ENCODE measurements at regions not wholly inside any gene's neighbourhood (a gene's known extent, or its start where the extent isn't known, plus 50 kb on each side); places are given as distances from the start of the nearest gene placed in this dataset.

DNA sequence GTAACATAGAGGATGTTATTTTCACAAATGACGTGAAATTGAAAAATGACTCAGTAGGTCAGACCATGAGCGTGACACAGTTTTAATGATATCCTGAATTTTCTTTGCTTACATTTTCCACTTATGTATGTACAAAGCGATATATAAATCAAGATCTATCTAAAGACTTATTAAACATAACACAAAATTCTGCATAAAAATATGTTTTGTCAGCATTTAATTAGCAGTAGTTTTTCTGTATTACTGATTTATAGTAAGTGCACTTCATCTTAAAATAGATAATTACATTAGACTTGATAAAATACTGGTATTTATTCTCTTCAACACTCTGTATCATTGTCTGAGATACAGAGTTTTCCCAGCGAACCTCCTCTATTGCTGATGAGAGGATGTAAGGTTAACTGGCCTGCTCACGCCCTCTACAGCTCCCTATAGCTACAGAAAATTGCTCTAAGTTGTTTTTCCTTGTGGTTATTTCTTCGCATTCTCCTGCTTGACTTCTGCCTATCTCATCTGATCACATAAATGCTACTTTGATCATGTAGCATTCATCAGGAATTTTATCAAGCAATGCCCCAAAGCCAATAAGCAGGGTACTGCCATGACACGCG, 548.8 kb upstream of the REG3G start:
- Histone ChIP-seq H3K27me3 (ENCODE audit: insufficient read depth, low read length, poor library complexity, severe bottlenecking) (no peaks in the 10 kb centered on the region), H3K36me3 (ENCODE audit: insufficient read depth, low read length) (no peaks in the 10 kb centered on the region), H3K9me2 (replicated peaks; ENCODE audit: low read depth, low read length) (no peaks in the 10 kb centered on the region), H3K9ac (ENCODE audit: low read depth, low read length, poor library complexity, severe bottlenecking) (no peak overlapping the region), H3K9me3 (ENCODE audit: insufficient read depth, low read depth, low read length) (no peaks in the 10 kb centered on the region), H3K79me2 (ENCODE audit: insufficient read depth, low read length) (no peaks in the 10 kb centered on the region), H3K4me3 (ENCODE audit: low read length, poor library complexity, severe bottlenecking) (no peak overlapping the region), H3K4me1 (ENCODE audit: insufficient read depth, low read length, poor library complexity, severe bottlenecking) (no peaks in the 10 kb centered on the region), H2AFZ (ENCODE audit: low read length) (no peak overlapping the region), H3F3A (ENCODE audit: low read depth) (no peaks in the 10 kb centered on the region), H3K4me2 (ENCODE audit: low read depth, low read length, poor library complexity, severe bottlenecking) (no peak overlapping the region), H4K20me1 (ENCODE audit: insufficient read depth, low read length, poor library complexity, severe bottlenecking) (no peaks in the 10 kb centered on the region)
- TF ChIP-seq, protein P1, sequence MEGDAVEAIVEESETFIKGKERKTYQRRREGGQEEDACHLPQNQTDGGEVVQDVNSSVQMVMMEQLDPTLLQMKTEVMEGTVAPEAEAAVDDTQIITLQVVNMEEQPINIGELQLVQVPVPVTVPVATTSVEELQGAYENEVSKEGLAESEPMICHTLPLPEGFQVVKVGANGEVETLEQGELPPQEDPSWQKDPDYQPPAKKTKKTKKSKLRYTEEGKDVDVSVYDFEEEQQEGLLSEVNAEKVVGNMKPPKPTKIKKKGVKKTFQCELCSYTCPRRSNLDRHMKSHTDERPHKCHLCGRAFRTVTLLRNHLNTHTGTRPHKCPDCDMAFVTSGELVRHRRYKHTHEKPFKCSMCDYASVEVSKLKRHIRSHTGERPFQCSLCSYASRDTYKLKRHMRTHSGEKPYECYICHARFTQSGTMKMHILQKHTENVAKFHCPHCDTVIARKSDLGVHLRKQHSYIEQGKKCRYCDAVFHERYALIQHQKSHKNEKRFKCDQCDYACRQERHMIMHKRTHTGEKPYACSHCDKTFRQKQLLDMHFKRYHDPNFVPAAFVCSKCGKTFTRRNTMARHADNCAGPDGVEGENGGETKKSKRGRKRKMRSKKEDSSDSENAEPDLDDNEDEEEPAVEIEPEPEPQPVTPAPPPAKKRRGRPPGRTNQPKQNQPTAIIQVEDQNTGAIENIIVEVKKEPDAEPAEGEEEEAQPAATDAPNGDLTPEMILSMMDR (conservative IDR thresholded peaks at IDR 0.05; ENCODE audit: low read length) = no peak
- TF ChIP-seq EZH2phosphoT487 (IDR thresholded peaks at IDR 0.05; ENCODE audit: borderline replicate concordance) = no peak

GRCh38 chr2:78486565-78486964, 538.9 kb upstream of the REG3G start:
- H4K20me1 ChIP-seq (ENCODE audit: insufficient read depth, low read length, poor library complexity, severe bottlenecking) = no peaks in the 10 kb centered on the region
- H3K27me3 ChIP-seq (ENCODE audit: insufficient read depth, low read length, poor library complexity, severe bottlenecking) = no peaks in the 10 kb centered on the region
- H3K9ac ChIP-seq (ENCODE audit: low read depth, low read length, poor library complexity, severe bottlenecking) = no peak overlapping the region
- H3K4me2 ChIP-seq (ENCODE audit: low read depth, low read length, poor library complexity, severe bottlenecking) = no peak overlapping the region
- H3K4me1 ChIP-seq (ENCODE audit: insufficient read depth, low read length, poor library complexity, severe bottlenecking) = no peaks in the 10 kb centered on the region
- no peaks in the 10 kb centered on the region for H3K9me3 ChIP-seq (ENCODE audit: insufficient read depth, low read depth, low read length)
- H2AFZ ChIP-seq (ENCODE audit: low read length) = no peak overlapping the region
- no peaks in the 10 kb centered on the region for H3K79me2 ChIP-seq (ENCODE audit: insufficient read depth, low read length)
- no peaks in the 10 kb centered on the region for H3F3A ChIP-seq (ENCODE audit: low read depth)
- H3K4me3 ChIP-seq (ENCODE audit: low read length, poor library complexity, severe bottlenecking) = no peak overlapping the region
- H3K36me3 ChIP-seq (ENCODE audit: insufficient read depth, low read length) = no peaks in the 10 kb centered on the region
- no peak for TF ChIP-seq EZH2phosphoT487 (IDR thresholded peaks at IDR 0.05; ENCODE audit: borderline replicate concordance)
- TF ChIP-seq, protein P1 (conservative IDR thresholded peaks at IDR 0.05; ENCODE audit: low read length) = no peak
- no peaks in the 10 kb centered on the region for H3K9me2 ChIP-seq (replicated peaks; ENCODE audit: low read depth, low read length)

GRCh38 chr2:78498125-78498524, 527.4 kb upstream of the REG3G start:
- no peak overlapping the region for H2AFZ ChIP-seq (ENCODE audit: low read length)
- no peaks in the 10 kb centered on the region for H3K36me3 ChIP-seq (ENCODE audit: insufficient read depth, low read length)
- TF ChIP-seq, protein P1 (conservative IDR thresholded peaks at IDR 0.05; ENCODE audit: low read length) = no peak
- no peak for TF ChIP-seq EZH2phosphoT487 (IDR thresholded peaks at IDR 0.05; ENCODE audit: borderline replicate concordance)
- H3K4me3 ChIP-seq (ENCODE audit: low read length, poor library complexity, severe bottlenecking) = no peak overlapping the region
- H4K20me1 ChIP-seq (ENCODE audit: insufficient read depth, low read length, poor library complexity, severe bottlenecking) = no peaks in the 10 kb centered on the region
- no peaks in the 10 kb centered on the region for H3K4me1 ChIP-seq (ENCODE audit: insufficient read depth, low read length, poor library complexity, severe bottlenecking)
- H3K79me2 ChIP-seq (ENCODE audit: insufficient read depth, low read length) = no peaks in the 10 kb centered on the region
- no peaks in the 10 kb centered on the region for H3K9me2 ChIP-seq (replicated peaks; ENCODE audit: low read depth, low read length)
- no peaks in the 10 kb centered on the region for H3K9me3 ChIP-seq (ENCODE audit: insufficient read depth, low read depth, low read length)
- no peaks in the 10 kb centered on the region for H3K27me3 ChIP-seq (ENCODE audit: insufficient read depth, low read length, poor library complexity, severe bottlenecking)
- H3K4me2 ChIP-seq (ENCODE audit: low read depth, low read length, poor library complexity, severe bottlenecking) = no peak overlapping the region
- no peaks in the 10 kb centered on the region for H3F3A ChIP-seq (ENCODE audit: low read depth)
- no peak overlapping the region for H3K9ac ChIP-seq (ENCODE audit: low read depth, low read length, poor library complexity, severe bottlenecking)

Data from Loucy (cell line).